Activated CD4-positive, alpha-beta T cell treated with anti-CD3 and anti-CD28 coated beads for 4 hours (primary cell): ENCODE measurements at regions not wholly inside any gene's neighbourhood (a gene's known extent, or its start where the extent isn't known, plus 50 kb on each side); places are given as distances from the start of the nearest gene placed in this dataset.

ENCODE experiments used
- DNase-seq, 2 donors: peaks; one replicate each; pipeline ENCODE4 v3.0.0-alpha.2; 2020

DNA sequence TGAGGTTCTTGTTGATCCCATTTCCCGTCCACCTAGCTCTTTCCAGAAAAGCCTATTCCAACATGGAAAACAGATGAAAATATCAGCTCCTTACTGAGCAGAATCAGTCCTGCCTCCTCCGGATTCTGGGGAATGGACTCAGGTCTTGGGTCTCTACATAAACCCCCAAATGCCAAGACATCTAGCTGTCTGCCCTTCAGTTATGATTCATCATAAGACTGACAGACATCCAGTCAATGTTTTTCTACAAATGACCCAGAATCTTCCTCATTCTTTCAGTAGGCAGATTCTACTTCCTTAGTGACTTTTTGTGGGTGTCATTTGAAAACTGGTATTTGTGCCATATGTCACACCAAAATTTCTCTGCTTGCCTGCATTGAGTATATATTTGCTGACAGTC is 103.0 kb upstream of the TGFBR2 start:
- DNase-seq = no peak

- no peak for DNase-seq
These were observed 101.5 kb upstream of the TGFBR2 start for GRCh38 chr3:30504939-30505338.

DNA sequence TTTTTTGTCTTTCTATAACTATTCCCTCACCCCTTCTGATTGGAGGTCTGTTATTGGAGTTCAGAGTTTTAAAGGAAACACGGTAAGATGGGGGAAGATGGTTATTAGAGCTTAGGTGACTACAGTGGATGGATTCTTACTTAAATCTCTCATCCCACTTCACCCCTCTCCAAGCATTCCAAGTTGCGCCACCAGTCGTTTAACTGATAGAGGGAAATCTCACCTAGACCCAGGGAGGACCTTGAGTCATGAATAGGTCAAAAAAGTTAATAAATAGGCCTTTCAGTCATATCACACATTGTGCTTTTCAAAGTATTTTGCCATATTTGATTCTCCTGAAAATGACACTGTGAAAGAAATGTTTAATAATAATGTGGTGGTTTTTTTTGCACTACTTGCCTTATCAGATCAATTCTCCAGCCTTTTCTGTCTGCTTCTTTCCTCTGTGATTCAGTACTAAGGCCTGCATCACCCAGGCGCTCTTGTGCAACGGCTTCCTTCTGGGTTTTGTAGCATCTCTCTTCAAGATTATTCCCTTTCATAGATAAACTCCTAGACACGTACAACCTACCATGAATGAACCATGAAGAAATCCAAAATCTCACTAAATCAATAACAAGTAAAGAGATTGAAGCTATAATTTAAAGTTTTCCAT is 100.4 kb upstream of the TGFBR2 start:
- DNase-seq = no peak

DNA sequence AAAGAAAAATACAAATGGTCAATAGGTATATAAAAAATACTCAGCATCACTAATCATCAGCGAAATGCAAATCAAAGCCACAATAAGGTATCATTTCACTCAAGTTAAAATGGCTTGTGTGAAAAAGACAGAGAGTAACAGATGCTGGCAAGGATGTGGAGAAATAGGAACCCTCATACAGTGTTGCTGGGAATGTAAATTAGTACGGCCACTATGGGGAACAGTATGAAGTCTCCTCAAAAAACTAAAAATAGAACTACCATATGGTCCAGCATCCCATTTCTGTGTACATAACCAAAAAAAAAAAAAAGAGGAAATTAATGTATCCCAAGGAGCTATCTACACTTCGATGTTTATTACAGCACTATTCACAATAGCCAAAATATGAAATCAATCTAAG is 98.1 kb upstream of the TGFBR2 start:
- DNase-seq = no peak

DNA sequence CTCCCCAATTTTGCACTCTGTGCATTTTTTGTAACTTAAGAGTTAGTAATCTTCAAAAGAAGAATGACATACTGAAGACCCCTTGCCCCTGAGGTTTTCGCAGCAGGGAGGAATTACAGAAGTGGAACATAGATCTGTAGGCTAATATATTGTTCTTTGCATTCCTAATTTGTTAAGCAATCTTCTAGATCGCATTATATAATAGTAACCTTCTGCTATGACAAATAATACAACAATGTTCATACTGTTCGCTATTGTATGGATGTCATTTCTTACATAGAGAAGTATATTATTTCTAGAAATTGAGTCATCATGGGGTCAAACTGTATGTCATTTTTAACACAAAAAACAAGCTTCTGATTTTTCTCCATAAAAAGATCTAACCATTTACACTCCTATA is 95.8 kb upstream of the TGFBR2 start:
- DNase-seq = no peak

GRCh38 chr3:30511524-30512251 is 94.7 kb upstream of the TGFBR2 start:
- peak in 1 of 2 donors; percentile 4 for DNase-seq

DNA sequence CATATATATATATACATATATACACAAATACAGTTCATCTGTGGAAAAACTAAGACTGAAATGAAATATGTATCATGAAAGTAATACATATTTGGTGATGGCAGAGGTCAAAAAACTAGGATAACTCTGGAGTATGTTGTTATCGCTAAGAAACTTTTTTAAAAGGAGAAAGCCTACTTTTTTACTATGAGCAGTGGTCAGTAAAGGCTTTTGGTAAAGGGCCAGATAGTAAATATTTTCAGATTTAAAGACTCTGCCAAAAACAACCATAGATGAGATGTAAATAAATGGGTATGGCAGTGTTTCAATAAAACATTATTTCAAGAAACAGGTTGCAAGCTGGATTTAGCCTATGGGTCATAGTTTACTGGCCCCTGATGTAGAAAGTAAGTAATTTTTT is 93.8 kb upstream of the TGFBR2 start:
- DNase-seq = no peak

DNA sequence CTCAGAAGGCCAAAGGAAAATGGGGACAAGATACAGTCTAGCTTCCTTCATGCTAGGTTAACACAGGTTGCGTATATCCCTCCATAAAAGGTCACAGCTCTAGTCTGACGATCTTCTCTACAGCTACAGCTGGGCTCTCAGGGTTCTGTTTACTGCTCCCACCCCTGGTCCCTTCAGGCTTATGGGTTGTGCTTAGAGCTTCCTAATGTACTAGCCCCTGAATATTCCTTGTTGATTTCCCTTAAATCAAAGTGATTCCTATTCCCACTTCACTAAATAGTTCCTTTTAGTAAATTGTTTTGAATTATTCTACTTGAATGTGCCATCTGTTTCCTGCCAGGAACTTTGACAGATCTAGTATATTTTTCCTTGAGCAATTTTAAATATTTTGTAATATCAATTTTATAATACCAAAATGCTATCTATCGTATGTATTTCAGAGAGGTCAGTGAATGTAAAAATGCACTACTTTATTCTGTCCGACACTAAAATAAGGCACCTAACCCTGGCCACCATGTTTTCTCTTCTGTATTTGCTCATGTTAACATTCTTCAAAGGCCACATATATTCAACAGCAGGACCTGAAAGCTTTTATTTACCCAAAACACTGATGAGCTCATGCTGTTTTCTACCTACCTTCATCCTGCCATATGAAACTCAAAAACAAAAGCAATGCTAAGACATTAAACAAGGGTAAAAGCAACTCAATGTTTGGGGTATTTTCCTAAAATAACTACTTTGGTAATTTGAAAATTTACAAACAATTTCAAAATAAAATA is 92.8 kb upstream of the TGFBR2 start:
- no peak for DNase-seq

- no peak for DNase-seq
These were observed 90.2 kb upstream of the TGFBR2 start for GRCh38 chr3:30516238-30516637.

DNA sequence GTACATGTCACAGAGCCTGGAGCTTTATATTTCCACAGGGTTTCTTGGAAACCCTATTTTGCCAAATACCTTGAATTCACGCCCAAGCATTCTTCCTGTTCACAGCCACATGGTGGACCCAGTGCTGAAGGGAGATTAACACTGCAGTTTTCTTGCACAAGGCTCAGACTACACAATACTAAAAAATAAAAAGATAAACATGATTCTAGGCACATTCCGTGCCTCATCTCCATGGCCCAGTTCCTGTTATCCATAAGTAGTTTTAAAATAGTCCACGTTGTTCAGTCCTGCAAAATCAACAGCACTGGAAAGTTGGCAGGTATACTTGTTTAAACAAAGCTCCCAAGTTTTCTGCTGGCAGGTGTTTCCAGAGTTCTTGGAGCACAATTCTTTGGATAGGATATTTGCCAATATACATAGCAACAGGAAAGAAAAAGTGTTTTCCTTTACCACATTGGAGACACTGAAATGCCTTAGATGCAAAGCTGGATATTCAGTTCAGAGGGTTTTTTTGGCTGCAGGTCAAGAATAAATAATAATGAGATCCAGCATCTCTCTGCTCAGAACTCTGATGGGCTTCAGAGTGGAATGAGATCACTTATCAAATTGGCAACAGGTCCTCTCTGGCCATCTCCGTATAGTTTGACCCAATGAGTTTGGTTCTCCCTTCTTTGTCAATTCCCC is 88.1 kb upstream of the TGFBR2 start:
- DNase-seq = no peak

GRCh38 chr3:30518872-30519271 is 87.5 kb upstream of the TGFBR2 start:
- no peak for DNase-seq

DNA sequence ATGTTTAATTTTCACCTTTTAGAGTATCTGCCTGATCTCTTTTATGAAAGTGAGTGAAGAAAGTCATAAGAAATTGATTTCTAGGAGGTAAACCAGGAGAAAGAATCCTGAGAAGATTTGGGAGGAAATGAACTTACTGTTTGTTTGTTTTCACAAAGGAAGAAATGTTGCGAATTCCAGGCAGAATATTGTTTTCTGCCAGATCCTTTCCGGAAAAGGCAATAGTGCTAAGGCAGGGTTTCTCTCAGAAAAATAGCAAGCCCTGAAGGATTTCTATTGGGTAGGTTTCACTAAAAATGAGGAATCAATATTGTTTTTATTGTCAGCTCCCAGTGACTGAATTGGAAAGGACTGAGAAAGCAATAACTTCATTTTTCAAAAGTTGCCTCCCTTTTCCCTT is 85.7 kb upstream of the TGFBR2 start:
- no peak for DNase-seq

- no peak for DNase-seq
These were observed 85.2 kb upstream of the TGFBR2 start for GRCh38 chr3:30521156-30521715.

GRCh38 chr3:30522476-30522875 is 83.9 kb upstream of the TGFBR2 start:
- DNase-seq = no peak

DNA sequence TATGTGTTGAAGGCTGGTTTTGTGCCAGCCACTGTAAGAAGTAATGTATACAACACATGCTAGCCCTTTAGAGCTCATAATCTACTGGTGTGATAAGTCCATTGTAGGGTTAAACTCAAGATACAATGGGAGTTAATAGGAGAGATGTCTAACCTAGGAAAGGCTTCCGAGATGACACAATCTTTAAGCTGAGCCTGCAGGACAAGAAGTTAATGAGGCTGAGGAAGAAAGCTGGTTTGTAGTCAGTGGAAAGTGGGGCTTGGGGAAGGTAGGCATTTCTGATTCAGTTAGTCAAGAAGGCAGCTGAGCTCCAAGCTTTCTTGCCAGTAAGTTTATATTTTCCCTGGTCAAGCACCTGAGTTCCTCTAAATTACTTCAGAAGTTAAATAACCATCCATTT is 83.0 kb upstream of the TGFBR2 start:
- DNase-seq = no peak

- DNase-seq = no peak
These were observed 81.9 kb upstream of the TGFBR2 start for GRCh38 chr3:30524357-30525040.

DNA sequence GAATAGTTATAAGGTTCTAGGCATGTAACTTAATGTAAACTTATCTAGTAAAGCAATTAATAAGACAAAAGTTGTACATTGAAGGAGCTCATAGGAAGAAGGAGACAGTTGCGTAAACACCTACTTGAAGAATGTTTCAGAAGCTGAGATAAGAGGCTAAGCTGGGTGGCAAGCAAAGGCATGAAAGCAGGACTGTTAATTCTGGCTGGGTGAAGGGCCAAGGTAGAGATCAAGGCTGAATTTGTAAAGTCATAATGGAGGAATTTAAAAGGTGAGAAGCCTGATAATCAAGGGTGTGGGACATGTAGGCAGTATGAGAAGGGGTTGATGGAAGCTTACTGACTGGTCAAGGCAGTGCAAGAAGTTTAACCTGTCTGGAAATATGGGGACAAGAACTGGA is 80.4 kb upstream of the TGFBR2 start:
- no peak for DNase-seq

DNA sequence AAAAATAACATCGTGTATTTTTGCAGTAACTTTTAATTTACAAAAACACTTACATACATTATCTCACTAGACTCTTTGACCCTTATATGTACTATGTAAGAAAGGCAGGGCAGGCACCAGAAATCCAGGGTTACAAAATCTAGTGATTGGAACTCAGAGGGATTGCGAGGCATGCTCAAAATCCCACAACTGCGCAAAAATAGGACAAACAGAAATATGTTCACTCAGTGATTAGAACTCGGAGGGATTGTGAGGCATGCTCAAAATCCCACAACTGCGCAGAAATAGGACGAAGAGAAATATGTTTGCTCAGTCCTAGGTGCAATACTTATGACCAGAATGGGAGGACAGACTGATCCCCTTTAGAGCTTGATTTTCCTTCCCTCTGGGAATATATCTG is 79.2 kb upstream of the TGFBR2 start:
- no peak for DNase-seq

DNA sequence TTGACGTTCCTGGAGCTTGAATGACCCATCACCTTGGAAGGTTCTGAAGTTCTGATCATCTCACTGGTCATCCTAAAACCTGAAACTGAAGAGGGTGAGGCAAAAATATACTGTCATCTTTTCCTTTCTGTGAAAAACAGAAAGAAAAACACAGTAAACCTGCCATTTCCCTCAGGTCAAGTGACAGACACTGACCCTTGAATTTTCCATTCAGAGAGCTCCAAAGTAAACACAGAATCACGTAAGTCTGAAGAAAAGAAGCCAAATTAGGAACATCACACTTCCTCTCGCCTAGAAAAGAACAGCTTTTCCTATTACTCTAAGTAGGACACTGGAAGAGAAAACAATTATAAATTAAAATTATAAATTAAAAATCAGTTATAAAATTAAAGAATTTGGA is 78.7 kb upstream of the TGFBR2 start:
- DNase-seq = no peak

GRCh38 chr3:30530084-30530483 is 76.3 kb upstream of the TGFBR2 start:
- no peak for DNase-seq

- DNase-seq = no peak
These were observed 75.3 kb upstream of the TGFBR2 start for GRCh38 chr3:30531017-30531570.

- DNase-seq = no peak
These were observed 70.9 kb upstream of the TGFBR2 start for GRCh38 chr3:30535525-30535924.
